GM12878 (cell line): ENCODE measurements at regions not wholly inside any gene's neighbourhood (a gene's known extent, or its start where the extent isn't known, plus 50 kb on each side); places are given as distances from the start of the nearest gene placed in this dataset.

ENCODE experiments used
- ATAC-seq: fragments of 200-7000 bp; cut with Tn5 transposase; 3 replicates; pipeline ENCODE4 v1.9.1; 2020; ENCODE audit warnings: mild to moderate bottlenecking, moderate library complexity
- BruUV-seq: library from RNA; stranded (reverse); fragments of 400-500 nt; replicated peaks from 2 replicates; lab custom pipeline; 2021; lab: Mats Ljungman, UMichigan
- CTCF ChIA-PET: fragments of 300-600 bp; sonication (Branson Sonifier 250); formaldehyde crosslinking; extraction: SDS; loops from one replicate; lab custom pipeline; 2021; ENCODE audit warnings: inconsistent platforms; lab: Yijun Ruan, JAX
- POLR2A ChIA-PET: fragments of 350-600 bp; formaldehyde crosslinking; extraction: SDS; loops from one replicate; lab custom pipeline; 2021; ENCODE audit warnings: inconsistent platforms; lab: Charles Lee
- RAD21 ChIA-PET: fragments of 300-600 bp; sonication (Branson Sonifier 250); formaldehyde crosslinking; loops from one replicate; lab custom pipeline; 2023; ENCODE audit warnings: antibody characterized with exemption; ENCODE audit not compliant: unreplicated experiment; lab: Charles Lee
- SMC1A ChIA-PET: fragments of 300-600 bp; sonication (Branson Sonifier 250); formaldehyde crosslinking; loops from one replicate; lab custom pipeline; 2023; ENCODE audit not compliant: unreplicated experiment, uncharacterized antibody; lab: Charles Lee
- DNase-seq: peaks from one replicate; pipeline ENCODE4 v3.0.0-alpha.2; 2011; ENCODE audit warnings: low read depth, low spot score
- FAIRE-seq: peaks from 3 replicates; lab custom pipeline; 2011; peaks lifted over from hg19 to GRCh38; lab: Jason Lieb, UNC
- H2AFZ ChIP-seq: 2 replicates; pipeline ENCODE4 v1.6.0; 2011; ENCODE audit warnings: low read depth, low read length, control low read depth; ENCODE audit not compliant: control insufficient read depth
- H3K27ac ChIP-seq: 2 replicates; pipeline ENCODE4 v1.5.1; 2011; ENCODE audit warnings: control low read depth; ENCODE audit not compliant: control insufficient read depth, insufficient read depth
- H3K27me3 ChIP-seq, 2 experiments: replicated peaks in 1 of 2; 2 replicates each; pipeline versions ENCODE4 v1.6.0 to v1.6.1; 2011; ENCODE audit warnings: low read length in 1 of 2; ENCODE audit not compliant: control insufficient read depth in 2 of 2, insufficient read depth in 2 of 2
- H3K36me3 ChIP-seq, 2 experiments: 2 replicates each; pipeline ENCODE4 v1.5.1; 2011; ENCODE audit warnings: low read length in 1 of 2; ENCODE audit not compliant: control insufficient read depth in 2 of 2, insufficient read depth in 2 of 2
- H3K4me1 ChIP-seq: 2 replicates; pipeline ENCODE4 v1.6.1; 2011; ENCODE audit warnings: mild to moderate bottlenecking, low read length, moderate library complexity, mixed read lengths; ENCODE audit not compliant: control insufficient read depth, insufficient read depth
- H3K4me2 ChIP-seq: 2 replicates; pipeline ENCODE4 v1.6.0; 2011; ENCODE audit warnings: control low read depth; ENCODE audit not compliant: control insufficient read depth, insufficient read depth
- H3K4me3 ChIP-seq: fragments of 200-600 bp; sonication (generic); 2 replicates; pipeline ENCODE4 v1.5.1; 2016
- H3K79me2 ChIP-seq: 2 replicates; pipeline ENCODE4 v1.6.0; 2011; ENCODE audit warnings: low read length; ENCODE audit not compliant: control insufficient read depth, insufficient read depth
- H3K9ac ChIP-seq: 2 replicates; pipeline ENCODE4 v1.8.0; 2011; ENCODE audit warnings: low read length, control low read depth, mixed read lengths; ENCODE audit not compliant: control insufficient read depth, insufficient read depth
- H3K9me3 ChIP-seq: replicated peaks from 3 replicates; pipeline ENCODE4 v1.5.1; 2011; ENCODE audit warnings: mild to moderate bottlenecking, low read length; ENCODE audit not compliant: control insufficient read depth, insufficient read depth
- H4K20me1 ChIP-seq: 2 replicates; pipeline ENCODE4 v1.6.0; 2011; ENCODE audit not compliant: control insufficient read depth, insufficient read depth
- CEBPB ChIP-seq, 2 experiments: fragments of 150-350 bp in 1 of 2; IDR thresholded peaks; 2 replicates each; pipeline ENCODE4 v1.6.1; 2012 to 2014; ENCODE audit warnings: low read depth in 2 of 2, low read length in 2 of 2, borderline replicate concordance in 1 of 2, inconsistent platforms in 1 of 2
- CREM ChIP-seq: IDR thresholded peaks from 2 replicates; pipeline ENCODE4 v1.6.1; 2014; ENCODE audit warnings: antibody characterized with exemption, low read depth
- EGR1 ChIP-seq, 2 experiments: IDR thresholded peaks; 1 replicate in 1 of 2; 2 replicates in 1 of 2; pipeline ENCODE4 v1.6.1; 2011 to 2012; ENCODE audit warnings: low read depth in 2 of 2, low read length in 2 of 2, borderline replicate concordance in 1 of 2, mild to moderate bottlenecking in 1 of 2, moderate library complexity in 1 of 2
- GABPA ChIP-seq: IDR thresholded peaks from 2 replicates; pipeline ENCODE4 v1.6.1; 2014; ENCODE audit warnings: antibody characterized with exemption, low read depth, mild to moderate bottlenecking, inconsistent platforms
- IRF4 ChIP-seq: IDR thresholded peaks from 2 replicates; pipeline ENCODE4 v1.6.1; 2011; ENCODE audit warnings: low read depth, low read length
- JUNB ChIP-seq: IDR thresholded peaks from 2 replicates; pipeline ENCODE4 v1.6.1; 2016; ENCODE audit warnings: antibody characterized with exemption, mild to moderate bottlenecking
- MEF2B ChIP-seq: fragments of 450-650 bp; IDR thresholded peaks from 2 replicates; pipeline ENCODE4 v1.6.1; 2018; ENCODE audit warnings: mild to moderate bottlenecking, moderate library complexity; ENCODE audit not compliant: partially characterized antibody, poor library complexity, severe bottlenecking
- MTA3 ChIP-seq: IDR thresholded peaks from 2 replicates; pipeline ENCODE4 v1.6.1; 2012; ENCODE audit warnings: low read length, inconsistent platforms, borderline replicate concordance
- NFYB ChIP-seq: IDR thresholded peaks from 2 replicates; pipeline ENCODE4 v1.6.1; 2011; ENCODE audit warnings: low read depth, mild to moderate bottlenecking, low read length, improper control_type of control experiment, moderate library complexity; ENCODE audit not compliant: insufficient read depth
- POLR2AphosphoS2 ChIP-seq: IDR thresholded peaks from 2 replicates; pipeline ENCODE4 v1.6.1; 2011; ENCODE audit warnings: low read depth, mild to moderate bottlenecking, low read length, improper control_type of control experiment, moderate library complexity
- SIX5 ChIP-seq: IDR thresholded peaks from 2 replicates; pipeline ENCODE4 v1.6.1; 2011; ENCODE audit warnings: mild to moderate bottlenecking, low read depth, low read length, moderate library complexity; ENCODE audit not compliant: severe bottlenecking
- TARDBP ChIP-seq: IDR thresholded peaks from 2 replicates; pipeline ENCODE4 v1.6.1; 2016; ENCODE audit warnings: borderline replicate concordance
- TCF3 ChIP-seq: IDR thresholded peaks from 2 replicates; pipeline ENCODE4 v1.6.1; 2012; ENCODE audit warnings: low read depth, mild to moderate bottlenecking, low read length, borderline replicate concordance; ENCODE audit not compliant: insufficient read depth
- ZNF622 ChIP-seq: fragments of 450-650 bp; IDR thresholded peaks from 2 replicates; pipeline ENCODE4 v1.6.1; 2017; ENCODE audit warnings: mild to moderate bottlenecking, inconsistent platforms
- WGBS: methylation state at CpG from one replicate; pipeline ENCODE4 v1.1.6; 2016; ENCODE audit warnings: low lambda C conversion rate; ENCODE audit not compliant: insufficient replicate concordance, insufficient coverage; ENCODE audit errors: missing lambda C conversion rate; 5-methylcytosine and 5-hydroxymethylcytosine counted together
- in situ Hi-C: fragments of 300-500 bp; cut with MboI; formaldehyde crosslinking; loops from 9 replicates; pipeline ENCODE4 v1.14.3; 2018; ENCODE audit warnings: mixed read lengths
- intact Hi-C: fragments of 100-400 bp; cut with micrococcal nuclease; formaldehyde crosslinking; loops from one replicate; pipeline ENCODE4 v1.14.2; 2022; ENCODE audit not compliant: unreplicated experiment
- TF ChIP-seq, protein P1 (sequence below): fragments of 450-650 bp; IDR thresholded peaks from 2 replicates; pipeline ENCODE4 v1.6.1; 2017; ENCODE audit warnings: borderline replicate concordance
- TF ChIP-seq, protein P2 (sequence below): IDR thresholded peaks from 2 replicates; pipeline ENCODE4 v1.6.1; 2011; ENCODE audit warnings: borderline replicate concordance, low read depth, mild to moderate bottlenecking, moderate library complexity, mixed read lengths, low read length; ENCODE audit not compliant: insufficient read depth; ENCODE audit errors: extremely low read length
- TF ChIP-seq, protein P3 (sequence below): IDR thresholded peaks from 2 replicates; pipeline ENCODE4 v1.6.1; 2011; ENCODE audit warnings: mild to moderate bottlenecking, low read depth, low read length, moderate library complexity; ENCODE audit not compliant: insufficient replicate concordance
- TF ChIP-seq, protein P4 (sequence below): IDR thresholded peaks from 2 replicates; pipeline ENCODE4 v1.6.1; 2012; ENCODE audit warnings: low read length, inconsistent platforms

DNA sequence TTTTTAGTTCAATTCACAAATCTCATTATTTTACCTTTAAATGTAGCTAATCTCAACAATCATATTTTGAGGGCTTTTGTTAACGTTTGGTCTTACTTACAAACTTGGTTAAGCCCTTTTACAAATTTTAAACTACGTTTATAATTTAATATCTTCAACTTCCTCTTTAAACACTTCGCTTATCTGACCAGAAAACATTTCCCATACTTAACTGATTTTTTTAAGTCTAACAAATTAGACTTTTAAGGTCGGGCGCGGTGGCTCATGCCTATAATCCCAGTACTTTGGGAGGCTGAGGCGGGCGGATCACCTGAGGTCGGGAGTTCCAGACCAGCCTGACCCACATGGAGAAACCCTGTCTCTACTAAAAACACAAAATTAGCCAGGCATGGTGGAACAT is 300.9 kb downstream of the LMX1A start:
- no TSS peak for BruUV-seq
- POLR2A ChIA-PET = no interaction called here
- no peaks in the 10 kb centered on the region for H3K36me3 ChIP-seq
- CTCF ChIA-PET = no interaction called here
- no peaks in the 10 kb centered on the region for H3K79me2 ChIP-seq
- ATAC-seq (no peak), FAIRE-seq (no peak), DNase-seq (no peak)
- no peaks in the 10 kb centered on the region; a peak in 1 of 4 replicates for H3K27me3 ChIP-seq
- SMC1A ChIA-PET = no interaction called here
- H3K9ac ChIP-seq = no peak overlapping the region
- no peak overlapping the region for H3K4me2 ChIP-seq
- RAD21 ChIA-PET = no interaction called here
- in situ Hi-C loops (no loop called here), intact Hi-C loops (no loop called here)
- no peaks in the 10 kb centered on the region for H3K9me3 ChIP-seq
- H3K27ac ChIP-seq = no peak overlapping the region
- 2% methylated on average over 9 of the region's 9 CpGs for WGBS
- TF ChIP-seq CEBPB (IDR thresholded peaks at IDR 0.05; ENCODE audit: borderline replicate concordance in 1 of 2, low read depth in 2 of 2, low read length in 2 of 2) = no peak
- no peak for TF ChIP-seq IRF4
- TF ChIP-seq, protein P1, sequence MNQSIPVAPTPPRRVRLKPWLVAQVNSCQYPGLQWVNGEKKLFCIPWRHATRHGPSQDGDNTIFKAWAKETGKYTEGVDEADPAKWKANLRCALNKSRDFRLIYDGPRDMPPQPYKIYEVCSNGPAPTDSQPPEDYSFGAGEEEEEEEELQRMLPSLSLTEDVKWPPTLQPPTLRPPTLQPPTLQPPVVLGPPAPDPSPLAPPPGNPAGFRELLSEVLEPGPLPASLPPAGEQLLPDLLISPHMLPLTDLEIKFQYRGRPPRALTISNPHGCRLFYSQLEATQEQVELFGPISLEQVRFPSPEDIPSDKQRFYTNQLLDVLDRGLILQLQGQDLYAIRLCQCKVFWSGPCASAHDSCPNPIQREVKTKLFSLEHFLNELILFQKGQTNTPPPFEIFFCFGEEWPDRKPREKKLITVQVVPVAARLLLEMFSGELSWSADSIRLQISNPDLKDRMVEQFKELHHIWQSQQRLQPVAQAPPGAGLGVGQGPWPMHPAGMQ = no peak
- no peak for TF ChIP-seq MEF2B
- no peak for TF ChIP-seq TCF3
- no peak for TF ChIP-seq MTA3
- no peak for TF ChIP-seq EGR1 (IDR thresholded peaks at IDR 0.05; ENCODE audit: borderline replicate concordance in 1 of 2, low read depth in 2 of 2, low read length in 2 of 2)
- no peak for TF ChIP-seq TARDBP
- TF ChIP-seq ZNF622 = no peak
- no peak for TF ChIP-seq JUNB
- TF ChIP-seq CREM = no peak
- TF ChIP-seq SIX5 = no peak
- no peak for TF ChIP-seq NFYB
- TF ChIP-seq POLR2AphosphoS2 = no peak
- TF ChIP-seq, protein P2, sequence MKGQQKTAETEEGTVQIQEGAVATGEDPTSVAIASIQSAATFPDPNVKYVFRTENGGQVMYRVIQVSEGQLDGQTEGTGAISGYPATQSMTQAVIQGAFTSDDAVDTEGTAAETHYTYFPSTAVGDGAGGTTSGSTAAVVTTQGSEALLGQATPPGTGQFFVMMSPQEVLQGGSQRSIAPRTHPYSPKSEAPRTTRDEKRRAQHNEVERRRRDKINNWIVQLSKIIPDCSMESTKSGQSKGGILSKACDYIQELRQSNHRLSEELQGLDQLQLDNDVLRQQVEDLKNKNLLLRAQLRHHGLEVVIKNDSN = no peak
- TF ChIP-seq, protein P3, sequence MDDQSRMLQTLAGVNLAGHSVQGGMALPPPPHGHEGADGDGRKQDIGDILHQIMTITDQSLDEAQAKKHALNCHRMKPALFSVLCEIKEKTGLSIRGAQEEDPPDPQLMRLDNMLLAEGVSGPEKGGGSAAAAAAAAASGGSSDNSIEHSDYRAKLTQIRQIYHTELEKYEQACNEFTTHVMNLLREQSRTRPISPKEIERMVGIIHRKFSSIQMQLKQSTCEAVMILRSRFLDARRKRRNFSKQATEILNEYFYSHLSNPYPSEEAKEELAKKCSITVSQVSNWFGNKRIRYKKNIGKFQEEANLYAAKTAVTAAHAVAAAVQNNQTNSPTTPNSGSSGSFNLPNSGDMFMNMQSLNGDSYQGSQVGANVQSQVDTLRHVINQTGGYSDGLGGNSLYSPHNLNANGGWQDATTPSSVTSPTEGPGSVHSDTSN = no peak
- TF ChIP-seq, protein P4, sequence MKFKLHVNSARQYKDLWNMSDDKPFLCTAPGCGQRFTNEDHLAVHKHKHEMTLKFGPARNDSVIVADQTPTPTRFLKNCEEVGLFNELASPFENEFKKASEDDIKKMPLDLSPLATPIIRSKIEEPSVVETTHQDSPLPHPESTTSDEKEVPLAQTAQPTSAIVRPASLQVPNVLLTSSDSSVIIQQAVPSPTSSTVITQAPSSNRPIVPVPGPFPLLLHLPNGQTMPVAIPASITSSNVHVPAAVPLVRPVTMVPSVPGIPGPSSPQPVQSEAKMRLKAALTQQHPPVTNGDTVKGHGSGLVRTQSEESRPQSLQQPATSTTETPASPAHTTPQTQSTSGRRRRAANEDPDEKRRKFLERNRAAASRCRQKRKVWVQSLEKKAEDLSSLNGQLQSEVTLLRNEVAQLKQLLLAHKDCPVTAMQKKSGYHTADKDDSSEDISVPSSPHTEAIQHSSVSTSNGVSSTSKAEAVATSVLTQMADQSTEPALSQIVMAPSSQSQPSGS = no peak
- no peak for TF ChIP-seq GABPA
- no peak overlapping the region for H3K4me3 ChIP-seq
- no peaks in the 10 kb centered on the region for H4K20me1 ChIP-seq
- H2AFZ ChIP-seq = no peak overlapping the region
- H3K4me1 ChIP-seq = no peaks in the 10 kb centered on the region
